ENCODE measurements at regions not wholly inside any gene's neighbourhood (a gene's known extent, or its start where the extent isn't known, plus 50 kb on each side); places are given as distances from the start of the nearest gene placed in this dataset.

DNA sequence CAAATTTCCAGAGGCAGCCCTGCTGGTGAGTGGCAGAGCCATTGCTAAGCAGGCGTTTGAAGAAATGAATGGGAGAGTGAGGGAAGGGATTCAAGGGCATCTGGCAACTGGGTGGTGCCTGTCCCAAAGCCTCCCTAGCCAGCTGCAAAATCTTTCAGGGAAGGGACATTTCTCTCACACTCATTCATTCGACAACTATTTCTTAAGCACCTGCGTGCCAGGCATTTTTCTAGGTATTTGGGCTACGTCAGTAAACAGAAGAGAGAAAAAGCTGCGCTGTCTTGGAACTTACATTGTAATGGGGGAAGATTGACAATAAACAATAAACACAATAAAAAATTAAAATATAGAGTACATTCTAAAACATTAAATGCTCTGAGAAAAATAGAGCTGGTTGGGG is 301.9 kb upstream of the USP24 start (continued):
- TF ChIP-seq KDM4A (IDR thresholded peaks at IDR 0.05; ENCODE audit: low read depth, low read length, severe bottlenecking) (no peak), RXRA (IDR thresholded peaks at IDR 0.05; ENCODE audit: insufficient read depth, low read depth, low read length) (no peak), RFX5 (IDR thresholded peaks at IDR 0.05; ENCODE audit: borderline replicate concordance, low read depth, low read length) (no peak), BCL11A (IDR thresholded peaks at IDR 0.05; ENCODE audit: low read depth in 2 of 2, low read length in 2 of 2) (no peak), SUZ12 (IDR thresholded peaks at IDR 0.05; ENCODE audit: low read length) (no peak), CHD1 (IDR thresholded peaks at IDR 0.05; ENCODE audit: low read depth, low read length) (no peak)
- TF ChIP-seq, protein P1, sequence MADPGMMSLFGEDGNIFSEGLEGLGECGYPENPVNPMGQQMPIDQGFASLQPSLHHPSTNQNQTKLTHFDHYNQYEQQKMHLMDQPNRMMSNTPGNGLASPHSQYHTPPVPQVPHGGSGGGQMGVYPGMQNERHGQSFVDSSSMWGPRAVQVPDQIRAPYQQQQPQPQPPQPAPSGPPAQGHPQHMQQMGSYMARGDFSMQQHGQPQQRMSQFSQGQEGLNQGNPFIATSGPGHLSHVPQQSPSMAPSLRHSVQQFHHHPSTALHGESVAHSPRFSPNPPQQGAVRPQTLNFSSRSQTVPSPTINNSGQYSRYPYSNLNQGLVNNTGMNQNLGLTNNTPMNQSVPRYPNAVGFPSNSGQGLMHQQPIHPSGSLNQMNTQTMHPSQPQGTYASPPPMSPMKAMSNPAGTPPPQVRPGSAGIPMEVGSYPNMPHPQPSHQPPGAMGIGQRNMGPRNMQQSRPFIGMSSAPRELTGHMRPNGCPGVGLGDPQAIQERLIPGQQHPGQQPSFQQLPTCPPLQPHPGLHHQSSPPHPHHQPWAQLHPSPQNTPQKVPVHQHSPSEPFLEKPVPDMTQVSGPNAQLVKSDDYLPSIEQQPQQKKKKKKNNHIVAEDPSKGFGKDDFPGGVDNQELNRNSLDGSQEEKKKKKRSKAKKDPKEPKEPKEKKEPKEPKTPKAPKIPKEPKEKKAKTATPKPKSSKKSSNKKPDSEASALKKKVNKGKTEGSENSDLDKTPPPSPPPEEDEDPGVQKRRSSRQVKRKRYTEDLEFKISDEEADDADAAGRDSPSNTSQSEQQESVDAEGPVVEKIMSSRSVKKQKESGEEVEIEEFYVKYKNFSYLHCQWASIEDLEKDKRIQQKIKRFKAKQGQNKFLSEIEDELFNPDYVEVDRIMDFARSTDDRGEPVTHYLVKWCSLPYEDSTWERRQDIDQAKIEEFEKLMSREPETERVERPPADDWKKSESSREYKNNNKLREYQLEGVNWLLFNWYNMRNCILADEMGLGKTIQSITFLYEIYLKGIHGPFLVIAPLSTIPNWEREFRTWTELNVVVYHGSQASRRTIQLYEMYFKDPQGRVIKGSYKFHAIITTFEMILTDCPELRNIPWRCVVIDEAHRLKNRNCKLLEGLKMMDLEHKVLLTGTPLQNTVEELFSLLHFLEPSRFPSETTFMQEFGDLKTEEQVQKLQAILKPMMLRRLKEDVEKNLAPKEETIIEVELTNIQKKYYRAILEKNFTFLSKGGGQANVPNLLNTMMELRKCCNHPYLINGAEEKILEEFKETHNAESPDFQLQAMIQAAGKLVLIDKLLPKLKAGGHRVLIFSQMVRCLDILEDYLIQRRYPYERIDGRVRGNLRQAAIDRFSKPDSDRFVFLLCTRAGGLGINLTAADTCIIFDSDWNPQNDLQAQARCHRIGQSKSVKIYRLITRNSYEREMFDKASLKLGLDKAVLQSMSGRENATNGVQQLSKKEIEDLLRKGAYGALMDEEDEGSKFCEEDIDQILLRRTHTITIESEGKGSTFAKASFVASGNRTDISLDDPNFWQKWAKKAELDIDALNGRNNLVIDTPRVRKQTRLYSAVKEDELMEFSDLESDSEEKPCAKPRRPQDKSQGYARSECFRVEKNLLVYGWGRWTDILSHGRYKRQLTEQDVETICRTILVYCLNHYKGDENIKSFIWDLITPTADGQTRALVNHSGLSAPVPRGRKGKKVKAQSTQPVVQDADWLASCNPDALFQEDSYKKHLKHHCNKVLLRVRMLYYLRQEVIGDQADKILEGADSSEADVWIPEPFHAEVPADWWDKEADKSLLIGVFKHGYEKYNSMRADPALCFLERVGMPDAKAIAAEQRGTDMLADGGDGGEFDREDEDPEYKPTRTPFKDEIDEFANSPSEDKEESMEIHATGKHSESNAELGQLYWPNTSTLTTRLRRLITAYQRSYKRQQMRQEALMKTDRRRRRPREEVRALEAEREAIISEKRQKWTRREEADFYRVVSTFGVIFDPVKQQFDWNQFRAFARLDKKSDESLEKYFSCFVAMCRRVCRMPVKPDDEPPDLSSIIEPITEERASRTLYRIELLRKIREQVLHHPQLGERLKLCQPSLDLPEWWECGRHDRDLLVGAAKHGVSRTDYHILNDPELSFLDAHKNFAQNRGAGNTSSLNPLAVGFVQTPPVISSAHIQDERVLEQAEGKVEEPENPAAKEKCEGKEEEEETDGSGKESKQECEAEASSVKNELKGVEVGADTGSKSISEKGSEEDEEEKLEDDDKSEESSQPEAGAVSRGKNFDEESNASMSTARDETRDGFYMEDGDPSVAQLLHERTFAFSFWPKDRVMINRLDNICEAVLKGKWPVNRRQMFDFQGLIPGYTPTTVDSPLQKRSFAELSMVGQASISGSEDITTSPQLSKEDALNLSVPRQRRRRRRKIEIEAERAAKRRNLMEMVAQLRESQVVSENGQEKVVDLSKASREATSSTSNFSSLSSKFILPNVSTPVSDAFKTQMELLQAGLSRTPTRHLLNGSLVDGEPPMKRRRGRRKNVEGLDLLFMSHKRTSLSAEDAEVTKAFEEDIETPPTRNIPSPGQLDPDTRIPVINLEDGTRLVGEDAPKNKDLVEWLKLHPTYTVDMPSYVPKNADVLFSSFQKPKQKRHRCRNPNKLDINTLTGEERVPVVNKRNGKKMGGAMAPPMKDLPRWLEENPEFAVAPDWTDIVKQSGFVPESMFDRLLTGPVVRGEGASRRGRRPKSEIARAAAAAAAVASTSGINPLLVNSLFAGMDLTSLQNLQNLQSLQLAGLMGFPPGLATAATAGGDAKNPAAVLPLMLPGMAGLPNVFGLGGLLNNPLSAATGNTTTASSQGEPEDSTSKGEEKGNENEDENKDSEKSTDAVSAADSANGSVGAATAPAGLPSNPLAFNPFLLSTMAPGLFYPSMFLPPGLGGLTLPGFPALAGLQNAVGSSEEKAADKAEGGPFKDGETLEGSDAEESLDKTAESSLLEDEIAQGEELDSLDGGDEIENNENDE (IDR thresholded peaks at IDR 0.05; ENCODE audit: insufficient replicate concordance, low read length), result no peak
- TF ChIP-seq, protein P2, sequence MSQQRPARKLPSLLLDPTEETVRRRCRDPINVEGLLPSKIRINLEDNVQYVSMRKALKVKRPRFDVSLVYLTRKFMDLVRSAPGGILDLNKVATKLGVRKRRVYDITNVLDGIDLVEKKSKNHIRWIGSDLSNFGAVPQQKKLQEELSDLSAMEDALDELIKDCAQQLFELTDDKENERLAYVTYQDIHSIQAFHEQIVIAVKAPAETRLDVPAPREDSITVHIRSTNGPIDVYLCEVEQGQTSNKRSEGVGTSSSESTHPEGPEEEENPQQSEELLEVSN (IDR thresholded peaks at IDR 0.05), result no peak
